Adrenal gland (tissue), 9 donors: ENCODE measurements at regions not wholly inside any gene's neighbourhood (a gene's known extent, or its start where the extent isn't known, plus 50 kb on each side); places are given as distances from the start of the nearest gene placed in this dataset.

Experiments
- DNase-seq, 7 donors: peaks; one replicate each; pipeline ENCODE4 v3.0.0-alpha.2; 2019 to 2020
- H3K27ac ChIP-seq, 5 donors: fragments of 200-600 bp; sonication (generic) in 4 of 5; 1 replicate in 3 of 5; 2 replicates in 2 of 5; pipeline versions ENCODE4 v1.5.1 to v1.8.0; 2016 to 2020; ENCODE audit warnings: mild to moderate bottlenecking in 1 of 5
- H3K27me3 ChIP-seq: fragments of 200-600 bp; 2 replicates; pipeline ENCODE4 v1.8.0; 2021
- H3K36me3 ChIP-seq, 2 donors: fragments of 200-600 bp; replicated peaks in 1 of 2; 1 replicate in 1 of 2; 2 replicates in 1 of 2; pipeline versions ENCODE4 v1.5.1 to v1.8.0; 2018 to 2022
- H3K4me1 ChIP-seq, 2 donors: fragments of 200-600 bp; replicated peaks in 1 of 2; 1 replicate in 1 of 2; 2 replicates in 1 of 2; pipeline versions ENCODE4 v1.5.1 to v1.8.0; 2018 to 2021
- H3K4me3 ChIP-seq, 4 donors: fragments of 200-600 bp; sonication (generic) in 3 of 4; one replicate each; pipeline ENCODE4 v1.5.1; 2016 to 2018
- H3K9me3 ChIP-seq, 3 donors: fragments of 200-600 bp; sonication (generic) in 1 of 3; replicated peaks in 1 of 3; 1 replicate in 2 of 3; 2 replicates in 1 of 3; pipeline versions ENCODE4 v1.5.1 to v1.8.0; 2016 to 2021
- POLR2A ChIP-seq, 2 donors: fragments of 450-650 bp; IDR thresholded peaks; one replicate each; pipeline ENCODE4 v1.6.1; 2017; ENCODE audit warnings: antibody characterized with exemption in 2 of 2, mild to moderate bottlenecking in 2 of 2, moderate library complexity in 1 of 2
- WGBS, 4 donors: extraction: QIAGEN DNeasy Blood & Tissue Kit in 2 of 4; methylation state at CpG; one replicate each; pipeline versions ENCODE4 v1.1.5 to v1.1.7; 2013 to 2017; 5-methylcytosine and 5-hydroxymethylcytosine counted together
- intact Hi-C, 2 donors: fragments of 100-400 bp; cut with DNase I; formaldehyde crosslinking; loops; one replicate each; pipeline versions ENCODE4 v1.14.1 to v1.15.0; 2022 to 2023
- TF ChIP-seq, protein P1 (sequence below), 6 experiments: fragments of 450-650 bp in 4 of 6; fragments of 200-600 bp in 2 of 6; sonication (generic) in 1 of 6; IDR thresholded peaks; 1 replicate in 5 of 6; 2 replicates in 1 of 6; pipeline versions ENCODE4 v1.5.1 to v1.8.0; 2016 to 2021; ENCODE audit warnings: antibody characterized with exemption in 6 of 6, mild to moderate bottlenecking in 2 of 6, moderate library complexity in 1 of 6
- donor health status: healthy with polysubstance abuse.
- donor health status: Bipolar disorder and iron deficiency.
- donor health status: DM: yes; HTN: yes; CAD: no.
- donor health status: DM: no; HTN: no; CAD: no.
- donor health status: DM: no; HTN: no; CAD: no.

DNA sequence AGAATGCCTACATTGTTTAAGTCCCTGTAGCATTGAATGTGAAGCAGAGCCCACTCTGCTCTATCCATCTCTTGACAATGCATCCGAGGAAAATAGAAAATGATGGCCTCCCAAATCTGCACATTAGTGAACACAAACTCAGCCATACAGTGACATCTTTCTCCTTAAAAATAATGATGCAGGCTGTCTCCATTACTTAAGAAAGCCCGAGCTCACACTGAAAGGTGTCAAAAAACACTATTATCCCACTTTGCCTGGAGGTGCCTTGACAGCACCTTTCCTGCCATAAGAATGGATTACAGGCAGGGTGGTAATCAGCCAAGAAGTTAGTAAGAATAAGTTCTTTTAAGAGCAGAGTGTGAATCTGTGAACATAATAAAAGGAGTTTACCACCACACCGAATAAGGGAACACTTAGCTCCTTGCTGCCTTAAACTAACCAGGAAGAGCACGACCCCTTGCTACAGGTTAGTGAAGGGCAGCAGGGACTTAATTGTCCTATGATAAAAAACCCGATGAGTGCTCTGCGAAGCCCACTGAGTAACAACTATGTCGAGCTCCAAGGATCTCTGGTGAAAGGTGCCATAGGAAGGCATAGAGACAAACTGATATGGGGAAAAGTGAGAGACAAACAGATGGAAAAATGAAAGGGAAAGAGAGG lies 123.2 kb upstream of the TUSC7 start:
- 73 to 80% (median 78%) methylated on average over 7 of the region's 7 CpGs for WGBS, 4 donors
- DNase-seq, result no peak
- H3K4me3 ChIP-seq, result no peak overlapping the region
- no peaks in the 10 kb centered on the region for H3K9me3 ChIP-seq
- no peak overlapping the region for H3K27ac ChIP-seq
- TF ChIP-seq, protein P1, sequence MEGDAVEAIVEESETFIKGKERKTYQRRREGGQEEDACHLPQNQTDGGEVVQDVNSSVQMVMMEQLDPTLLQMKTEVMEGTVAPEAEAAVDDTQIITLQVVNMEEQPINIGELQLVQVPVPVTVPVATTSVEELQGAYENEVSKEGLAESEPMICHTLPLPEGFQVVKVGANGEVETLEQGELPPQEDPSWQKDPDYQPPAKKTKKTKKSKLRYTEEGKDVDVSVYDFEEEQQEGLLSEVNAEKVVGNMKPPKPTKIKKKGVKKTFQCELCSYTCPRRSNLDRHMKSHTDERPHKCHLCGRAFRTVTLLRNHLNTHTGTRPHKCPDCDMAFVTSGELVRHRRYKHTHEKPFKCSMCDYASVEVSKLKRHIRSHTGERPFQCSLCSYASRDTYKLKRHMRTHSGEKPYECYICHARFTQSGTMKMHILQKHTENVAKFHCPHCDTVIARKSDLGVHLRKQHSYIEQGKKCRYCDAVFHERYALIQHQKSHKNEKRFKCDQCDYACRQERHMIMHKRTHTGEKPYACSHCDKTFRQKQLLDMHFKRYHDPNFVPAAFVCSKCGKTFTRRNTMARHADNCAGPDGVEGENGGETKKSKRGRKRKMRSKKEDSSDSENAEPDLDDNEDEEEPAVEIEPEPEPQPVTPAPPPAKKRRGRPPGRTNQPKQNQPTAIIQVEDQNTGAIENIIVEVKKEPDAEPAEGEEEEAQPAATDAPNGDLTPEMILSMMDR (IDR thresholded peaks at IDR 0.05), result no peak
- no peak for TF ChIP-seq POLR2A (IDR thresholded peaks at IDR 0.05)
- no peaks in the 10 kb centered on the region for H3K4me1 ChIP-seq
- H3K27me3 ChIP-seq, result no peaks in the 10 kb centered on the region
- no peaks in the 10 kb centered on the region for H3K36me3 ChIP-seq
- intact Hi-C loops, result no loop called here

DNA sequence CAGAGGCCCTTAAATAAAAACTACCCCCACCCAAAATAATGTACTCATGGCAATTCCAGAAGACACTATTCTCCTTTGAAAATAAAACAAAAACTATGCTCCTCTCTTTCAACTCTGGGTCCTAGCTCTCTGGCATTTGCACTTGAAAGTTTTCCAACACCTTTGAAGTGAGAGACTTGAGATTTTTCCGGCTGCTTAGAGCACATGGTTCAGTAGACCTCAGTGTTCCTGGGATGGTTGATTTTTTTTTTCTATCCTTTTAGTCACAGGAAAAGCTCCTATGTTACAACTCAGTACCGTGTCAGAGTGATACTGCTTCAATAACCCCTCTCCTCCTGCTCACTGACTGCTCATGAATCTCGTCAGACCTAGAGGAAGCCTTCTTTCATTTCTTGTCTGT lies 118.3 kb upstream of the TUSC7 start:
- 55 to 76% (median 64%) methylated on average over 3 of the region's 3 CpGs for WGBS, 4 donors
- Histone ChIP-seq H3K9me3 (no peaks in the 10 kb centered on the region), H3K27me3 (no peaks in the 10 kb centered on the region), H3K27ac (no peak overlapping the region), H3K4me3 (no peak overlapping the region), H3K4me1 (no peaks in the 10 kb centered on the region), H3K36me3 (no peaks in the 10 kb centered on the region)
- intact Hi-C loops, result no loop called here
- TF ChIP-seq, protein P1 (IDR thresholded peaks at IDR 0.05), result no peak
- TF ChIP-seq POLR2A (IDR thresholded peaks at IDR 0.05), result no peak
- DNase-seq, result no peak

DNA sequence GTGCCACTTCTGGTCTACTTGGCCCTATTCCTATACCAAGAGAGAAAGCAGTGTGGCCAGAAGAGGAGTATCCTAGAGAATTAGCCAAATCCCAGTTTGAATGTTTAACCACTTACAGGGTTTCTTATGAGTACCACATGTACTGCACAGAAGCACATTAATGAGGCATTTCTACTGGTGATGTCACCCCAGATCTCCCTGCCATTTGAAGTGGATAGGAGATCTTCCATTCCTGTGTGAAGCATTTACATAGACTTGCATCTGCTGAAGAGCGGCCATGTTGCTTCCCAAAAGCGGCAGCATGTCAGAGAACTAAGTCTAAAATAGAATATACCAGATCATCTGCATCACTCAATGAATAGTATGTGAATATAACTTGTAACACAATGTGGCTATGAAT lies 108.4 kb upstream of the TUSC7 start:
- Histone ChIP-seq H3K27ac (no peak overlapping the region), H3K27me3 (no peaks in the 10 kb centered on the region), H3K9me3 (no peaks in the 10 kb centered on the region), H3K4me3 (no peak overlapping the region), H3K4me1 (no peaks in the 10 kb centered on the region), H3K36me3 (no peaks in the 10 kb centered on the region)
- no peak for DNase-seq
- WGBS, 4 donors, result 87 to 97% (median 96%) methylated on average over 2 of the region's 2 CpGs
- TF ChIP-seq, protein P1 (IDR thresholded peaks at IDR 0.05), result no peak
- intact Hi-C loops, result no loop called here

- Histone ChIP-seq H3K27ac (no peak overlapping the region), H3K36me3 (no peaks in the 10 kb centered on the region), H3K4me3 (no peak overlapping the region), H3K27me3 (no peaks in the 10 kb centered on the region), H3K9me3 (no peaks in the 10 kb centered on the region), H3K4me1 (no peaks in the 10 kb centered on the region)
- 78 to 92% (median 85%) methylated on average over 3 to 5 of the region's 5 CpGs for WGBS, 4 donors
- intact Hi-C loops, result no loop called here
- no peak for DNase-seq
- TF ChIP-seq, protein P1 (IDR thresholded peaks at IDR 0.05), result no peak
Observed at GRCh38 chr3:116607205-116607604, 102.4 kb upstream of the TUSC7 start.
